ENCODE measurements at regions not wholly inside any gene's neighbourhood (a gene's known extent, or its start where the extent isn't known, plus 50 kb on each side); places are given as distances from the start of the nearest gene placed in this dataset.
"Not testable (repeated sequence)": the region's sequence is repeated elsewhere in the genome, so short reads cannot be mapped to it uniquely, and the experiment has no call there.

GRCh38 chr22:46026899-46027210 is 49.9 kb upstream of the WNT7B start:
- no peak for DNase-seq

- no peak for DNase-seq
Measured at GRCh38 chr22:46027211-46028105, 50.5 kb upstream of the WNT7B start.

GRCh38 chr22:46028106-46028991 is 51.4 kb upstream of the WNT7B start:
- DNase-seq: no peak

- DNase-seq: no peak
Measured at GRCh38 chr22:46029036-46029435, 52.1 kb upstream of the WNT7B start.

GRCh38 chr22:46029574-46030200 is 52.7 kb upstream of the WNT7B start:
- DNase-seq: no peak

- DNase-seq: no peak
Measured at GRCh38 chr22:46030231-46030880, 53.4 kb upstream of the WNT7B start.

GRCh38 chr22:46031066-46031465 is 54.1 kb upstream of the WNT7B start:
- no peak for DNase-seq

GRCh38 chr22:46031557-46031956 is 54.6 kb upstream of the WNT7B start:
- no peak for DNase-seq

GRCh38 chr22:46031965-46032851 is 55.2 kb upstream of the WNT7B start:
- DNase-seq: no peak

- no peak for DNase-seq
Measured at GRCh38 chr22:46033256-46034200, 56.6 kb upstream of the WNT7B start.

- DNase-seq: not testable (repeated sequence)
Measured at GRCh38 chr22:46034480-46034879, 57.5 kb upstream of the WNT7B start.

- DNase-seq: no peak
Measured at GRCh38 chr22:46035380-46035741, 58.4 kb upstream of the WNT7B start.

GRCh38 chr22:46035742-46036557 is 59.0 kb upstream of the WNT7B start:
- peak; percentile 76 for DNase-seq

GRCh38 chr22:46036558-46037408 is 59.8 kb upstream of the WNT7B start:
- no peak for DNase-seq

- DNase-seq: no peak
Measured at GRCh38 chr22:46038174-46038487, 61.2 kb upstream of the WNT7B start.

- DNase-seq: no peak
Measured at GRCh38 chr22:46038516-46039430, 61.8 kb upstream of the WNT7B start.

- DNase-seq: no peak
Measured at GRCh38 chr22:46039535-46039934, 62.6 kb upstream of the WNT7B start.

All from DMS79 (cell line).